ENCODE measurements at regions not wholly inside any gene's neighbourhood (a gene's known extent, or its start where the extent isn't known, plus 50 kb on each side); places are given as distances from the start of the nearest gene placed in this dataset.

DNA sequence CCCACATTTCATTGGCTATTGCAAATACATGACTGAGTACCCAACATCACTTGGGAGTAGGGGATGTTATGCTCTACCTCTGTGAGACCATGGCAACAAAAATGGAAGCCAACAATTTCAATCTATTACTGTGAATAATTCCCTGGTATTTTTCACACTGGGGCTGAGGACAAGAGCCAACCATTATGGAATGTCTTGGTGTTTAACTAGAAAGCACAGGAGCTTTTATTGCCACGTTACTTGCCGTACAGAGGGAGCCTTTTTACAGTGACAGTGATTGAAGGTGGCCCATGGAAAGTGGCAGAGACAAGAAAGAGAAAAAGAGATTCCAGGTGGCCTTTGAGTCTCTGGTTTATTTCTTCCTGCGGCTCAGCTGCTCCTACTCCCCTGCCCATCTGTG lies 105.7 kb upstream of the TBC1D5 start:
- TF ChIP-seq, protein P1, sequence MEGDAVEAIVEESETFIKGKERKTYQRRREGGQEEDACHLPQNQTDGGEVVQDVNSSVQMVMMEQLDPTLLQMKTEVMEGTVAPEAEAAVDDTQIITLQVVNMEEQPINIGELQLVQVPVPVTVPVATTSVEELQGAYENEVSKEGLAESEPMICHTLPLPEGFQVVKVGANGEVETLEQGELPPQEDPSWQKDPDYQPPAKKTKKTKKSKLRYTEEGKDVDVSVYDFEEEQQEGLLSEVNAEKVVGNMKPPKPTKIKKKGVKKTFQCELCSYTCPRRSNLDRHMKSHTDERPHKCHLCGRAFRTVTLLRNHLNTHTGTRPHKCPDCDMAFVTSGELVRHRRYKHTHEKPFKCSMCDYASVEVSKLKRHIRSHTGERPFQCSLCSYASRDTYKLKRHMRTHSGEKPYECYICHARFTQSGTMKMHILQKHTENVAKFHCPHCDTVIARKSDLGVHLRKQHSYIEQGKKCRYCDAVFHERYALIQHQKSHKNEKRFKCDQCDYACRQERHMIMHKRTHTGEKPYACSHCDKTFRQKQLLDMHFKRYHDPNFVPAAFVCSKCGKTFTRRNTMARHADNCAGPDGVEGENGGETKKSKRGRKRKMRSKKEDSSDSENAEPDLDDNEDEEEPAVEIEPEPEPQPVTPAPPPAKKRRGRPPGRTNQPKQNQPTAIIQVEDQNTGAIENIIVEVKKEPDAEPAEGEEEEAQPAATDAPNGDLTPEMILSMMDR (IDR thresholded peaks at IDR 0.05 in 8 of 11, conservative IDR thresholded peaks at IDR 0.05 in 3 of 11) = no peak
- TF ChIP-seq POLR2A (IDR thresholded peaks at IDR 0.05) (no peak), POLR2AphosphoS5 (IDR thresholded peaks at IDR 0.05) (no peak)
